ENCODE measurements at regions not wholly inside any gene's neighbourhood (a gene's known extent, or its start where the extent isn't known, plus 50 kb on each side); places are given as distances from the start of the nearest gene placed in this dataset.

- no peaks in the 10 kb centered on the region for H3K27me3 ChIP-seq (replicated peaks; ENCODE audit: insufficient read depth)
- no peak for DNase-seq (ENCODE audit: low spot score)
- H3K4me1 ChIP-seq (ENCODE audit: control insufficient read depth in 1 of 2, low read depth in 2 of 2) = no peaks in the 10 kb centered on the region
- H3K27ac ChIP-seq = no peak overlapping the region
- no peak overlapping the region for H3K4me3 ChIP-seq
- no peak for ATAC-seq (ENCODE audit: insufficient number of reproducible peaks, low FRiP score, low read depth)
- no peak for TF ChIP-seq CTCF (IDR thresholded peaks at IDR 0.05)
- H3K36me3 ChIP-seq = no peaks in the 10 kb centered on the region
- no peaks in the 10 kb centered on the region for H3K9me3 ChIP-seq
These were observed 1310.2 kb downstream of the SI start for GRCh38 chr3:163768048-163768447.

- no peaks in the 10 kb centered on the region for H3K36me3 ChIP-seq
- no peak for DNase-seq (ENCODE audit: low spot score)
- no peaks in the 10 kb centered on the region for H3K27me3 ChIP-seq (replicated peaks; ENCODE audit: insufficient read depth)
- H3K9me3 ChIP-seq = no peaks in the 10 kb centered on the region
- H3K4me3 ChIP-seq = no peak overlapping the region
- no peak for ATAC-seq (ENCODE audit: insufficient number of reproducible peaks, low FRiP score, low read depth)
- TF ChIP-seq CTCF (IDR thresholded peaks at IDR 0.05) = no peak
- no peak overlapping the region for H3K27ac ChIP-seq
- no peaks in the 10 kb centered on the region for H3K4me1 ChIP-seq (ENCODE audit: control insufficient read depth in 1 of 2, low read depth in 2 of 2)
These were observed 1312.2 kb downstream of the SI start for GRCh38 chr3:163766112-163766511.

- Histone ChIP-seq H3K36me3 (no peaks in the 10 kb centered on the region), H3K9me3 (no peaks in the 10 kb centered on the region), H3K27me3 (replicated peaks; ENCODE audit: insufficient read depth) (no peaks in the 10 kb centered on the region), H3K4me1 (ENCODE audit: control insufficient read depth in 1 of 2, low read depth in 2 of 2) (no peaks in the 10 kb centered on the region), H3K27ac (no peak overlapping the region), H3K4me3 (no peak overlapping the region)
- DNase-seq (ENCODE audit: low spot score) = no peak
- no peak for TF ChIP-seq CTCF (IDR thresholded peaks at IDR 0.05)
- no peak for ATAC-seq (ENCODE audit: insufficient number of reproducible peaks, low FRiP score, low read depth)
These were observed 1325.3 kb downstream of the SI start for GRCh38 chr3:163753033-163753432.

GRCh38 chr3:163745204-163745603 is 1333.1 kb downstream of the SI start:
- DNase-seq (ENCODE audit: low spot score) = no peak
- H3K36me3 ChIP-seq = no peaks in the 10 kb centered on the region
- no peak for ATAC-seq (ENCODE audit: insufficient number of reproducible peaks, low FRiP score, low read depth)

GRCh38 chr3:163735394-163735793 is 1342.9 kb downstream of the SI start:
- H3K9me3 ChIP-seq = peaks cover 5% of the 10 kb centered on the region
- H3K4me1 ChIP-seq (ENCODE audit: control insufficient read depth in 1 of 2, low read depth in 2 of 2) = no peaks in the 10 kb centered on the region
- H3K4me3 ChIP-seq = no peak overlapping the region
- no peak overlapping the region for H3K27ac ChIP-seq
- no peaks in the 10 kb centered on the region for H3K36me3 ChIP-seq
- H3K27me3 ChIP-seq (replicated peaks; ENCODE audit: insufficient read depth) = no peaks in the 10 kb centered on the region
- DNase-seq (ENCODE audit: low spot score) (no peak), ATAC-seq (ENCODE audit: insufficient number of reproducible peaks, low FRiP score, low read depth) (no peak)
- no peak for TF ChIP-seq CTCF (IDR thresholded peaks at IDR 0.05)

More at GRCh38 chr3:163745204-163745603, 1333.1 kb downstream of the SI start:
- no peak overlapping the region for H3K27ac ChIP-seq
- no peaks in the 10 kb centered on the region for H3K27me3 ChIP-seq (replicated peaks; ENCODE audit: insufficient read depth)
- no peaks in the 10 kb centered on the region for H3K9me3 ChIP-seq
- no peak overlapping the region for H3K4me3 ChIP-seq
- H3K4me1 ChIP-seq (ENCODE audit: control insufficient read depth in 1 of 2, low read depth in 2 of 2) = no peaks in the 10 kb centered on the region
- no peak for TF ChIP-seq CTCF (IDR thresholded peaks at IDR 0.05)

All from thoracic aorta (tissue), 2 donors.